GM18861 (cell line): ENCODE measurements at regions not wholly inside any gene's neighbourhood (a gene's known extent, or its start where the extent isn't known, plus 50 kb on each side); places are given as distances from the start of the nearest gene placed in this dataset.
"Not testable (repeated sequence)": the region's sequence is repeated elsewhere in the genome, so short reads cannot be mapped to it uniquely, and the experiment has no call there.

Experiments used
- ATAC-seq: cut with Tn5 transposase; IDR thresholded peaks from one replicate; pipeline ENCODE4 v1.9.1; 2021; ENCODE audit not compliant: unreplicated experiment

DNA sequence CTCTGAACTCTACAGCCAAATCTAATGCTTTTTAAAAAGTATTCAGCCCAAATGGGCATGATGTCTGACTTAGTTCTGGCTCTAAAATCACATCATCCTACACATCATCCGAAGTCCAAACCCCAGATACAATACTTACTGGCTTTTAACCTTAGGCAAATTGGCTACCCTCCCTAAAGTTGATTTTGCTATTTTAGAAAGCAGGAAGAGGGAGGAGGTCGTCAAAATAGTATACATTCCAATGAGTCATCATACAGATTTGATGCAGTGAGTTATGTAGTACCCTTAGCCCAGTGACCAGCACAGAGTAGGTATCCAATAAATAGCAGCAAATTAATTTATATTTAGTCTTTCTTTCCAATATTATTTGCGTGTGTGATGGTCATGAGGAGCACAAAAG is 582.0 kb upstream of the TUSC1 start:
- no peak for ATAC-seq

DNA sequence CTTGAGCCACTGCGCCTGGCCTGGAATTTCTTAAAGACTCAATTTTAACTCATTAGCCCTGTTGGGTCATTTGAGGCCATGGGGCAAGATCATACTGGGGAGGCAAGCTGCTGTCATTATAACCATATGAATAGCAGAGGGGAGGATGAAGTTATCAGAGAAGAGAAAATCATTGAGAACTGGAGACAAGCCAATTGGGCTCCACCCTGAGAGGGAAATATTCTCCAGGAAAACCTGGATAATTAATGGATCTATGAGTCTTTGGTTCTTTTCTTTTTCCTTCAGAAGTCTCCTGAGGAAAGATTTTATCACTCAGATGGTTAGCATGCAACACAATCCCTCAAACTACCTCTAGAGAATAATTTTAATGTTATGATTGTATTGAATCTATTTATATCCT is 569.6 kb upstream of the TUSC1 start:
- ATAC-seq, result no peak

GRCh38 chr9:26244661-26245451 is 566.6 kb upstream of the TUSC1 start:
- no peak for ATAC-seq

DNA sequence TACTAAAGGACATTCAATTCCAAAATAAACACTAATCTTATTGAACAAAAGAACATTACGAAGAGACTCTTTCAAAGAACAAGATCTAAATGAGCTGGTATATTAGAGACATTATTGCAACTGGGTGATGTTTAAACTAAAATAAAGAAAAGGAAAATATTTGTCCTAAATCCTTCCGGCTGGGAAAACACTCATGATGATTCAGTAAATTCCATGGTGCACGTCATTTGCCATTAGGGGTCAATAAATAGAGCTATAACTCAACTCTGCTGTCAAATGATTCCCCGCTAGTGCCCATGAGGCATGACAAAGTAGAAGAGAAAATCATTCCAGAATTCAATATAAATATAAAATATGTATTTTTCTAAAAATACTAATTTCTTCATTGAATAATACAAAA is 565.5 kb upstream of the TUSC1 start:
- no peak for ATAC-seq

DNA sequence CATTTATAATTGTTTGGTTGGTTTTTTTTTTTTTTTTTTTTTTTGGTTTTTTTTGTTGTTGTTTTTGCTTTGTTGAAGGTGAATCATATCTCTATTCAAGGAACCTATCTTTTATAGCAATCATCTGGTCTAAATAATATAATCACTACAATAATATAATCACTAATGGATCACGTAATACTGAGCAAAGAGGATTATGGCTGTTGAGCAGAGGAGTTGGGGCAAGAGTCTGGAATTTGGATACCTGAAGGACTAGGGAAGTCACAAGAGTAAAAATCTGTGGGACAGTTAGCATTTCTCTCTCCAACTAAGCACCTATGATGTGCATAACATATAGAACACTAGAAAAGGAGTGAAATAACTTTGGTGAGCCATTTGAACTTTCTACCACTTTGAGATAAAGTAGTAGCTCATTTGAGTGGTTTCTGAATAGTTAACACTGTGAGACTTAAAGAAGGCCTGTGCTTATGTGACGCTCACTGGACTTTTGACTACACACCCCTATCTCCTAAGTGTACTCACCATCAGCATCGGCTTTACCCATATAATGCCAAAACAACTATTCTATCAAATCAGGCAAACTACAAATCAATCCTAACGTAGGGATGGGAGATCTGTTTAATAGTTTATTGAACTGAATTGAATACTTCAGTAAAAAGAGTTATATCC is 564.9 kb upstream of the TUSC1 start:
- no peak for ATAC-seq

GRCh38 chr9:26240020-26240419 is 561.8 kb upstream of the TUSC1 start:
- no peak for ATAC-seq

GRCh38 chr9:26237256-26237655 is 559.0 kb upstream of the TUSC1 start:
- no peak for ATAC-seq

- ATAC-seq, result no peak
These were observed 556.6 kb upstream of the TUSC1 start for GRCh38 chr9:26234865-26235264.

DNA sequence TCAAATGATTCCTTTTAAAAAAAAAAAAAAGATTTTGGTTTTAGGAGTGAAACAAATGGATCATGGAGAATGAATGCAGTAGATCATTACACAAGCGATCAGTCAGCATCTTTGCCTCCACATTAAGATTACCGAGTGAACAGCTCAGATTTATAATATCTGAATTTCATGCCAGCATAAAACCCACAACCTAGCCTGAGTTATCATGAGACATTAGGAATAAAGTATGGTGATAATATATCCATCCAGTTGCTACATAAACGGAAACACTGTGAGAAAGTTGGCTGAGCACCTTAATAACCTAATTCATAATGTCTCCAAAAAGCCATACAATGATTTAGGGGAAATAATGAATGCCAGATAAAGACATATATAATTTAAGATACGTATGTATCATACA is 553.1 kb upstream of the TUSC1 start:
- no peak for ATAC-seq

GRCh38 chr9:26229324-26230054 is 551.2 kb upstream of the TUSC1 start:
- ATAC-seq, result no peak

- ATAC-seq, result no peak
These were observed 550.0 kb upstream of the TUSC1 start for GRCh38 chr9:26228273-26228672.

- ATAC-seq, result no peak
These were observed 543.0 kb upstream of the TUSC1 start for GRCh38 chr9:26221290-26221689.

DNA sequence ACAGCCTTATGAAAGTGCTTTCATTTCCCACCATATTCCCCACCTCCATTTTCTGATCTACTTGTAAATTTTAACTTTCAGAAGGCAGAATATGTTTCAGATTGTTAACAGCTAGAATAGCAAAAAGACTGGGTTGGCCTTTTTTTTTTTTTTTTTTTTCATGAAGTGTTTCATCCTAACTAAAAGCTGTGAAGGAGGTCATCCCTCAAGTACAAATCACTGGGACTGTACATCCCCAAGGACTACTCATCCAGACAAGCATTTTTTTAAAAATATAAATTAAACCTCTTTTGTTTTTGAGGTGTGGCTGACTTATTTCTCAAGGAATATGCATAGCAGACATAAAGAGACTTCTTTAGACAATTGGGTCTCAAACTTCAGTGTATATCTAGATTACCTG is 542.1 kb upstream of the TUSC1 start:
- ATAC-seq, result no peak

DNA sequence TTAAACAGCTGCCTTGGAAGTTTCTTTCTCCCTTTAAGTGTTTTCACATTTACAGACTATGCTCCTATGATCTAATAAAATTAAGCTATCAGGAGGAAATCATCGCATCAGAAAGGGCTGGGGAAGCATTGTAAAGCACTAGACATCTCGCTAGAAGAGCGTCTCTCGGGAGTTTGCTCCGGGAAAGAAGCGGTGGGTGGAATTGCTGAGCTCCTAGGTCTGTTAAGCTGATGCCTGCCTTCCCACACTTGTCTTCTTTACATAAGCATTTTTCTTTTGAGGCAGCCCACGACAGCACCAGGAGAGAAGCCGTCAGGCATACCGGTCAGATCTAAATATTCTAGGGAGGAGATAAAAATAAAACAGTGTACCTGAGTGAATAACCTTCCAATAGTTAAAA is 541.7 kb upstream of the TUSC1 start:
- ATAC-seq, result no peak

DNA sequence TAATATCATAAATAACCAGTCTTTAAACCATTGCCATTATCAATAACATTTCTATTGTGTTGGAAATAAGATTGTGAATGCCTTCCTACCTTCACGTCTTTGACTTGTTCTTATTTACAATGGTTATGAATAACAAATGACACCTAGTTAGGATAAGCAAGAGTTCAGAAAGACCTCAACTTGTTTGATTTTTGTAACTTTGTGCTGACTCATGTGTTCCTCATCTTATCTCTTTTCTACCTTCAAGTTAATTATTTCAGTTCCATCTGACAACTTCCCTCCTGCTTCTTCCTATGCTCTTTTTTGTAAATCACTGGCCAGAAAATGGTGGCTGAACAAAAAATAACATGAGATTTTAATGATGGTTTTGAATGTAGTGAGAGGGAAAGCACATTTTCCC is 538.5 kb upstream of the TUSC1 start:
- no peak for ATAC-seq

DNA sequence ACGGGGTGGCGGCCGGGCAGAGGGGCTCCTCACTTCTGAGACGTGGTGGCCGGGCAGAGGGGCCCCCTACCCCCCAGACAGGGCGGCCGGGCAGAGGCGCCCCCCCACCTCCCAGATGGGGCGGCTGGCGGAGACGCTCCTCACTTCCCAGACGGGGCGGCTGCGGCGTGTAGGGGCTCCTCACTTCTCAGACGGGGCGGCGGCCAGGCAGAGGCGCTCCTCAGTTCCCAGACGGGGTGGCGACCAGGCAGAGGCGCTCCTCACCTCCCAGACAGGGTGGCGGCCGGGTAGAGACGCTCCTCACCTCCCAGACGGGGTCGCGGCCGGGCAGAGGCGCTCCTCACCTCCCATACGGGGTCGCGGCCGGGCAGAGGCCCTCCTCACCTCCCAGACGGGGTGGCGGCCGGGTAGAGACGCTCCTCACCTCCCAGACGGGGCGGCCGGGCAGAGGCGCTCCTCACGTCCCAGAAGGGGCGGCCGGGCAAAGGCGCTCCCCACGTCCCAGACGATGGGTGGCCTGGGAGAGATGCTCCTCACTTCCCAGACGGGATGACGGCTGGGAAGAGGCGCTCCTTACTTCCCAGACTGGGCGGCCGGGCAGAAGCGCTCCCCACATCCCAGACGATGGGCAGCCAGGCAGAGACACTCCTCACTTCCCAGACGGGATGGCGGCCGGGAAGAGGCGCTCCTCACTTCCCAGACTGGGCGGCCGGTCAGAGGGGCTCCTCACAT is 536.6 kb upstream of the TUSC1 start:
- ATAC-seq, result not testable (repeated sequence)

GRCh38 chr9:26210338-26210851 is 532.2 kb upstream of the TUSC1 start:
- no peak for ATAC-seq

GRCh38 chr9:26205261-26205660 is 527.0 kb upstream of the TUSC1 start:
- no peak for ATAC-seq

- ATAC-seq, result no peak
These were observed 515.0 kb upstream of the TUSC1 start for GRCh38 chr9:26193237-26193636.

DNA sequence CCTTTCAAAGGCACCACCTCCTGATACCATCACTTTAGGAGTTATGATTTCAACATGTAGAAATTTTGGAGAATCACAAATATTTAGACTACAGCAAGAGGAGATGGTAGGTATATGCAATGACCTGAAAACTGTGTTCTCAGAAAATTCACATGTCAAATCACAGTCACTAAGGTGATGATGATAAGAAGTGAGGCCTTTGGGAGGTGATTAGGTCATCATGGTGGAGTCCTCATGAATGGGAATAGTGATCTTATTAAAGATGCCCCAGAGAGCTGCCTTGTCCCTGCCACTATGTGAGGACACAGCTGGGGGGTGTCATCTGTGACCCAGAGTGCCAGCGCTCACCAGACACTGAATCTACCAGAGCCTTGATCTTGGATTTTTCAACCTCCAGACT is 513.5 kb upstream of the TUSC1 start:
- ATAC-seq, result no peak

- ATAC-seq, result no peak
These were observed 503.6 kb upstream of the TUSC1 start for GRCh38 chr9:26181836-26182235.
